ENCODE measurements at regions not wholly inside any gene's neighbourhood (a gene's known extent, or its start where the extent isn't known, plus 50 kb on each side); places are given as distances from the start of the nearest gene placed in this dataset.

- no peak for DNase-seq (ENCODE audit: low read depth)
- TF ChIP-seq CTCF (IDR thresholded peaks at IDR 0.05; ENCODE audit: insufficient read depth, low read depth, low read length, missing control alignments), result no peak
- no peak overlapping the region for H3K4me3 ChIP-seq (ENCODE audit: low read length)
These were observed 363.9 kb downstream of the KIF16B start for GRCh38 chr20:16209357-16209756.

- no peak for TF ChIP-seq CTCF (IDR thresholded peaks at IDR 0.05; ENCODE audit: insufficient read depth, low read depth, low read length, missing control alignments)
- H3K4me3 ChIP-seq (ENCODE audit: low read length), result no peak overlapping the region
- DNase-seq (ENCODE audit: low read depth), result no peak
These were observed 364.8 kb downstream of the KIF16B start for GRCh38 chr20:16208443-16208842.

GRCh38 chr20:16206817-16207216 is 366.4 kb downstream of the KIF16B start:
- DNase-seq (ENCODE audit: low read depth), result peak; percentile 36
- H3K4me3 ChIP-seq (ENCODE audit: low read length), result no peak overlapping the region
- TF ChIP-seq CTCF (IDR thresholded peaks at IDR 0.05; ENCODE audit: insufficient read depth, low read depth, low read length, missing control alignments), result no peak

- TF ChIP-seq CTCF (IDR thresholded peaks at IDR 0.05; ENCODE audit: insufficient read depth, low read depth, low read length, missing control alignments), result no peak
- DNase-seq (ENCODE audit: low read depth), result peak; percentile 44
- no peak overlapping the region for H3K4me3 ChIP-seq (ENCODE audit: low read length)
These were observed 367.7 kb downstream of the KIF16B start for GRCh38 chr20:16205507-16205906.

GRCh38 chr20:16203096-16203495 is 370.2 kb downstream of the KIF16B start:
- DNase-seq (ENCODE audit: low read depth), result no peak
- no peak overlapping the region for H3K4me3 ChIP-seq (ENCODE audit: low read length)
- no peak for TF ChIP-seq CTCF (IDR thresholded peaks at IDR 0.05; ENCODE audit: insufficient read depth, low read depth, low read length, missing control alignments)

GRCh38 chr20:16201191-16201590 is 372.1 kb downstream of the KIF16B start:
- H3K4me3 ChIP-seq (ENCODE audit: low read length), result no peak overlapping the region
- DNase-seq (ENCODE audit: low read depth), result no peak
- no peak for TF ChIP-seq CTCF (IDR thresholded peaks at IDR 0.05; ENCODE audit: insufficient read depth, low read depth, low read length, missing control alignments)

GRCh38 chr20:16197696-16198095 is 375.6 kb downstream of the KIF16B start:
- no peak for DNase-seq (ENCODE audit: low read depth)
- TF ChIP-seq CTCF (IDR thresholded peaks at IDR 0.05; ENCODE audit: insufficient read depth, low read depth, low read length, missing control alignments), result no peak
- H3K4me3 ChIP-seq (ENCODE audit: low read length), result no peak overlapping the region
